Stomach (tissue), 4 donors: ENCODE measurements at regions not wholly inside any gene's neighbourhood (a gene's known extent, or its start where the extent isn't known, plus 50 kb on each side); places are given as distances from the start of the nearest gene placed in this dataset.

Source experiments
- CTCF ChIP-seq, 7 experiments: fragments of 450-650 bp in 4 of 7; fragments of 200-600 bp in 3 of 7; sonication (generic) in 3 of 7; IDR thresholded peaks; one replicate each; pipeline ENCODE4 v1.5.1; 2016 to 2019; ENCODE audit warnings: antibody characterized with exemption in 7 of 7, control low read depth in 2 of 7, mild to moderate bottlenecking in 1 of 7
- EP300 ChIP-seq: sonication (generic); formaldehyde crosslinking; IDR thresholded peaks from one replicate; pipeline ENCODE4 v1.6.1; 2017; ENCODE audit warnings: antibody characterized with exemption

- TF ChIP-seq CTCF (IDR thresholded peaks at IDR 0.05) (no peak), EP300 (no peak)
Observed at GRCh38 chr5:92559331-92559730, 1021.7 kb downstream of the NR2F1-AS1 start.
